RKO (cell line): ENCODE measurements at regions not wholly inside any gene's neighbourhood (a gene's known extent, or its start where the extent isn't known, plus 50 kb on each side); places are given as distances from the start of the nearest gene placed in this dataset.

Experiments used
- DNase-seq: peaks from one replicate; pipeline ENCODE4 v3.0.0-alpha.2; 2016; ENCODE audit warnings: low spot score

GRCh38 chr5:21171038-21171437 lies 1183.0 kb upstream of the CDH18 start:
- no peak for DNase-seq

- DNase-seq, result no peak
Measured at GRCh38 chr5:21168557-21168956, 1180.6 kb upstream of the CDH18 start.

DNA sequence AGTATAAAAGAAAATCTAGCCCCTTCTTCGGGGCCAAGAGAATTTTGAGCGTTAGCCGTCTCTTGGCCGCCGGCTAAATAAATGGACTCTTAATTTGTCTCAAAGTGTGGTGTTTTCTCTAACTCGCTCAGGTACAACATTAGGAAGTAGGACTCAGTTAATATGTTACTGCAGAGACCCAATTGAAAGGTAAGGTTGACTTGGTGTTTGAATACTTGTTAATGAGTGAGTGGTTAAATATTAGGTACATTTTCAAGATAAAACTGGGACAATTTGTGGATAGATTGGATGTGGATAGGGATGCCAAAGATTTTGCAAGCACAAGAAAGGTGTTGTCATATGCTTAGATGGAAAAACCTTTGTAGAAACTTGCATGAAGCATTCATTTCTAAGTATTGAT lies 1177.3 kb upstream of the CDH18 start:
- DNase-seq, result no peak

DNA sequence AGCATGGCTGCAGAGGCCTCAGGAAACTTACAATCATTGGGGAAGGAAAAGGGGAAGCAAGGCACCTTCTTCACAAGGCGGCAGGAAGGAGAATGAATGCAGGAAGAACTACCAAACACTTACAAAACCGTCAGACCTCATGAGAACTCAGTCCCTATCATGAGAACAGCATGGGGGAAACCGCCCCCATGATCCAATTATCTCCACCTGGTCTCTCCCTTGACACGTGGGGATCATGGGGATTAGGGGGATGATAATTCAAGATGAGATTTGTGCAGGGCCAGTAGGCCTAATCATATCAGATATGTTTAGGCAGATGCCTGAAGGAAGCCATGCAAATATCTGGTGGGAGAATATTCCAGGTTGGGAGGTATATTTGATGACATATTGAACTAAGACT lies 1176.4 kb upstream of the CDH18 start:
- DNase-seq, result no peak

GRCh38 chr5:21159510-21160059 lies 1171.6 kb upstream of the CDH18 start:
- DNase-seq, result no peak

DNA sequence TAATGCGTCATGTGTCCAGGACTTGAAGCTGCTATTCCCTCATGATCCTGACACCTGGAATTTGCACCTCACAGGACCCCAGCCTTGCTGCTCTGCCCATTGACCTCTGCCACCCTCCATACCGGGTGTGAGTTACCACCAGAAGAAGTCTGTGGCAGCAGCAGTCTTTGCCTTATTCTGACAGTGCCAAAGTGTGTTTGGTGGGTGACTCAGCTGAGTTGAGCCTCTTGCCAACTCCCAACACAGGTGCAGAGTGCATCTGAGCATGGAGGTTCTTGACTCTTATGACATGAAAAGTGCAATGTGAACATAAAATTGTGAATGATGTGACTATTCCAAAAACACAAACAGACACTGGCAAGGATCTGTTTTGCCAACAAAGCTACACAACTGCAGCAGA lies 1166.5 kb upstream of the CDH18 start:
- no peak for DNase-seq

DNA sequence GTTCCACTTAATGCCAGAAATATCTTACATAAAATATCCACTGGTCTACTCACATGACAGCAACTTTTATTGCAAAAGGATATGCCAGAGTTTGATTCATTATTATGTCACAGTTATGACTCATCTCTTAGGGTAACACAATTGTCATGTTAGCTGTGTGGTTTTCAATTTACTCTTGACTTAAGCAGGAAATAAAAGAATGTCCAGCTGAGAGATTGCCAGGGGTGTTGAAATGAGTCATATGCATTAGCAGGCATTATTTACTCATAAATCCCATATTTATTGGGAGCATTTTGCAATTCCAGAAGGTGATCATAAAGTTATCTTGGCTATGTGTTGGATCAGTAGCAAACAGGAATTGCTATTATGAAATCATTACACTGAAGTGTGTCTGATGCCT lies 1164.6 kb upstream of the CDH18 start:
- peak; percentile 97 for DNase-seq

GRCh38 chr5:21145376-21145775 lies 1157.4 kb upstream of the CDH18 start:
- DNase-seq, result no peak

DNA sequence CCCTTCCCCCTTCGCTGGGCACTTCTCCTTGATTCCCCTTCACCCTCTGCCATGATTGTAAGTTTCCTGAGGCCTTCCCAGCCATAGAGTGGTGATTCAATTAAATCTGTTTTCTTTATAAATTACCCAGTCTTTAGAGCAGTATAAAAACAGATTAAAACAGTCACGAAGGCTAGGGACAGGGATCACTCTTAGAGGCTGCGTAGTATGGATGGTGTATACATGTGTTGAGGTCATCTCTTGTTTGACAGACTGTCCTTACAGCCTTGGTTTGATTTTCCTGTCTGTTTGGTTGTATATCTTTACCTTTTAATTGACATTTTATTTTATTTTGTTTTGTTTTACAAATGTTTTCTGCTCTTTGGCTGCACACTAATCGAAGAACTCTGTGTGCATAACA lies 1155.7 kb upstream of the CDH18 start:
- no peak for DNase-seq

GRCh38 chr5:21142791-21143190 lies 1154.8 kb upstream of the CDH18 start:
- no peak for DNase-seq

DNA sequence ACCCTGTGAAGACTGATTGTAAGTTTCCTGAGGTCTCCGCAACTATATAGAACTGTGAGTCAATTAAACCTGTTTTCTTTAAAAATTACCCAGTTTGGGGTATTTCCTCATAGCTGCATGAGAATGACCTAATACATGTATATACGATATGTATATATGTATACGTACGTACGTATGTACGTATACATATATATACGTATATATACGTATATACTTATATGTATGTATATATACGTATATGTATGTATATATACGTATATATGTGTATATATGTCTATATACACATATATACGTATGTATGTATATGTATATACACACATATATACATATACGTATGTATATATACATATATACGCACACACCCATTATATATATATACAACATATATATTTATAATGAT lies 1153.0 kb upstream of the CDH18 start:
- no peak for DNase-seq

- no peak for DNase-seq
Measured at GRCh38 chr5:21126236-21126635, 1138.2 kb upstream of the CDH18 start.

GRCh38 chr5:21125238-21125983 lies 1137.4 kb upstream of the CDH18 start:
- no peak for DNase-seq

- DNase-seq, result no peak
Measured at GRCh38 chr5:21121213-21121612, 1133.2 kb upstream of the CDH18 start.

DNA sequence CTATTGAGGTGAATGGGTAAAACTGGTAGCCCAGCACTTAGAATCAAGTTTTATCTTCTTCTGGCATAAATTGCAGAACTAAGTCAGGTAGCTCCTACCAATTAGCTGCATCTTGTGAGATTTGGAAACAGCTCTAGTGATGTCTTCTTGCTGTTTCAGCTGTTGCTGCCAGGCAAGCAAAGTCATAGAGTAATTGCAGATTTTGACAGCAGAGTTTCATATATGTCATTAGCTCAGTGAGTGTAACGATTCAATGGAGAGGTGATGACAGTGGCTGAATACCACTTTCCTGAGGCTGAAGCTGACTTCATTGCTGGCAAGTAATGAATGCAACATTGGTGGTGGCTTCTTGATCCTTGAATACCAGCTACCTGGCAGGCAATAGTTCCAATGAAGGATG lies 1109.7 kb upstream of the CDH18 start:
- DNase-seq, result no peak

DNA sequence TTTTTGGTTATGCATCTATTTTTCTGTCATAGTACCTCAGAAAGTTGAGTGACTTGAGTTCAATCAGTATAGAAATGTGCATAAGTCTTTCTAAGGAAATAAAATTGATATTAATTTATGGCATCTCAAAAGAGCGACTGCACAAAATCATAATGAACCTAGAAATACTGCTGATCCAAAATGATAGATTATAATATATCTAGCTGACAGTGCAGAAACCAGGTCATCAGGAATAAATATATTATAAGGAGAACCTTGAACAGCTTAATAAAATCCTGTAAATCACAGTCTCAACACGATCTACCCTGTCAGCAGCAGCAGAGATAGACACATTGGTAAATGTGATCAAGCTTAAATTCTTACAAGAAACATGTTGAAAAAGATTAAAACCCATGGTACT lies 1106.6 kb upstream of the CDH18 start:
- DNase-seq, result no peak

- DNase-seq, result no peak
Measured at GRCh38 chr5:21087766-21088165, 1099.8 kb upstream of the CDH18 start.

- DNase-seq, result no peak
Measured at GRCh38 chr5:21085791-21086190, 1097.8 kb upstream of the CDH18 start.

- DNase-seq, result no peak
Measured at GRCh38 chr5:21071986-21072385, 1084.0 kb upstream of the CDH18 start.

- no peak for DNase-seq
Measured at GRCh38 chr5:21071421-21071820, 1083.4 kb upstream of the CDH18 start.

DNA sequence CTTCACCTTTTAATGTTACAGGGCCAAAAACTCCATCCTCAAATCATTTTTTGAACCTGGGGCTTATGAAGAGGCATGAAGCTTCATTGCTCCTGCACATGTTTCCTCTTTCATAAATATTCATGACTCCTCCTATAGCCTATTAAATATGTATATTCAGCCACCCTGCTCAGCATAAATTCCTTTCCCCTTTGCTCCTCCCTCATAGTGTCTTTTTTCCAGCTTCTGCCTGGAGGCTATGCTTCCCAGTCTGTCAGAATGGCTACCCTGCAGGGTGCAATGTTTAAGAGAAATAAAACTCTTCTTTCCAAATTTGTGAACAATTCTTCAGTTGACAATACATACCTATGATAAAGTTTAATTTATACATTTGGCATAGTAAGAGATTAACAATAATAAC lies 1082.9 kb upstream of the CDH18 start:
- DNase-seq, result no peak

- DNase-seq, result no peak
Measured at GRCh38 chr5:21067724-21068123, 1079.7 kb upstream of the CDH18 start.

DNA sequence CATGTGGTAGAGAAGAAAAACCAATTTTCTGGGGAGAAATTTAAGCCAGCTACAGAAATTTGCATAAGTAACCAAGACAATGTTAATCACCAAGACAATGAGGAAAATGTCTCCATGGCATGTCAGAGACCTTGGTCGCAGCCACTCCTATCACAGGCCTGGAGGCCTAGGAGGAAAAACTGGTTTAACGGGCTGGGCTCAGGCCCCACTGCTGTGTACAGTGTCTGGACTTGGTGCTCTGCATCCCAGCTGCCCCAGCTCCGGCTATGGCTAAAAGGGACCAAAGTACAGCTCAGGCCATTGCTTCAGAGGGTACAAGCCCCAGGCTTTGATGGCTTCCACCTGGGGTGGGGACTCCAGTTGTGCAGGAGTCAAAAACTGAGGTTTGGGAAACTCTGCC lies 1075.1 kb upstream of the CDH18 start:
- no peak for DNase-seq

DNA sequence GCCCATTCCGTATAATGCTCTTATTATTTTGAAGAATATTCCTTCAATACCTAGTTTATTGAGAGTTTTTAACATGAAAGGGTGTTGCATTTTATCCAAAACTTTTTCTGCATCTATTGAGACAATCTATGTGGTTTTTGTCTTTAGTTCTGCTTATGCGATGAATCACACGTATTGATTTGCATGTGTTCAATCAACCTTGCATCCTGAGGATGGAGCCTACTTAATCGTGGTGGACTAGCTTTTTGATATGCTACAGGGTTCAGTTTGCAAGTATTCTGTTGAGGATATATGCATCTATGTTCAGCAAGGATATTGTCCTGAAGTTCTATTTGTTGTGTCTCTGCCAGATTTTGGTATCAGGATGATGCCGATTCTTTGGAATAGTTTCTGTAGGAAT lies 1070.3 kb upstream of the CDH18 start:
- no peak for DNase-seq
